ENCODE measurements at regions not wholly inside any gene's neighbourhood (a gene's known extent, or its start where the extent isn't known, plus 50 kb on each side); places are given as distances from the start of the nearest gene placed in this dataset.

GRCh38 chr5:67543720-67544270 lies 347.2 kb upstream of the CD180 start:
- no peak overlapping the region for H3K18ac ChIP-seq (ENCODE audit: low read length)
- H4K91ac ChIP-seq (ENCODE audit: low read depth, low read length, poor library complexity) = no peak overlapping the region
- H3K79me1 ChIP-seq (ENCODE audit: low read depth, low read length) = no peaks in the 10 kb centered on the region
- no peak overlapping the region for H3K14ac ChIP-seq (ENCODE audit: low read length)
- no peak overlapping the region for H3K27ac ChIP-seq (replicated peaks; ENCODE audit: low read length)
- no peak overlapping the region for H4K8ac ChIP-seq (ENCODE audit: low read depth, low read length)
- no peak for DNase-seq (ENCODE audit: low spot score)
- no peak overlapping the region for H2BK15ac ChIP-seq (ENCODE audit: low read length)
- no peak overlapping the region for H2AK5ac ChIP-seq (ENCODE audit: low read depth, low read length)
- no peak overlapping the region for H3K23ac ChIP-seq (ENCODE audit: low read depth, low read length, poor library complexity)
- H3K4me2 ChIP-seq (ENCODE audit: insufficient read depth, low read length, poor library complexity, severe bottlenecking) = no peak overlapping the region
- H3K27me3 ChIP-seq (ENCODE audit: control insufficient read depth in 3 of 3, insufficient read depth in 3 of 3, low read depth in 1 of 3, low read length in 3 of 3) = no peaks in the 10 kb centered on the region
- no peak overlapping the region for H3K9ac ChIP-seq (ENCODE audit: low read depth, low read length, poor library complexity)
- H2BK120ac ChIP-seq (ENCODE audit: low read depth, low read length) = no peak overlapping the region
- no peaks in the 10 kb centered on the region for H3K9me3 ChIP-seq (replicated peaks in 1 of 2; ENCODE audit: control insufficient read depth in 2 of 2, insufficient read depth in 1 of 2, low read depth in 1 of 2, low read length in 2 of 2)
- no peak overlapping the region for H2BK12ac ChIP-seq (ENCODE audit: low read length)
- H3K4me1 ChIP-seq (ENCODE audit: control insufficient read depth in 2 of 2, insufficient read depth in 1 of 2, low read depth in 1 of 2, low read length in 2 of 2) = no peaks in the 10 kb centered on the region
- H3K4ac ChIP-seq (ENCODE audit: low read length) = no peak overlapping the region
- H3K4me3 ChIP-seq (ENCODE audit: low read length in 2 of 2) = no peak overlapping the region
- H3K36me3 ChIP-seq (replicated peaks in 1 of 2; ENCODE audit: control insufficient read depth in 2 of 2, insufficient read depth in 2 of 2, low read length in 2 of 2) = no peaks in the 10 kb centered on the region
- H2AFZ ChIP-seq (ENCODE audit: low read length) = no peak overlapping the region
- H2BK5ac ChIP-seq (ENCODE audit: low read length) = no peak overlapping the region
- no CpG with 5 or more reads among the region's 5 CpGs for WGBS, 2 donors (ENCODE audit: extremely low coverage in 2 of 2, insufficient read length in 2 of 2, insufficient replicate concordance in 1 of 2)

- no peak overlapping the region for H3K18ac ChIP-seq (ENCODE audit: low read length)
- DNase-seq (ENCODE audit: low spot score) = no peak
- no peak overlapping the region for H4K91ac ChIP-seq (ENCODE audit: low read depth, low read length, poor library complexity)
- H3K4ac ChIP-seq (ENCODE audit: low read length) = no peak overlapping the region
- no peak overlapping the region for H3K4me3 ChIP-seq (ENCODE audit: low read length in 2 of 2)
- no peak overlapping the region for H4K8ac ChIP-seq (ENCODE audit: low read depth, low read length)
- H2AFZ ChIP-seq (ENCODE audit: low read length) = no peak overlapping the region
- H3K27me3 ChIP-seq (ENCODE audit: control insufficient read depth in 3 of 3, insufficient read depth in 3 of 3, low read depth in 1 of 3, low read length in 3 of 3) = no peaks in the 10 kb centered on the region
- no peak overlapping the region for H2AK5ac ChIP-seq (ENCODE audit: low read depth, low read length)
- no peak overlapping the region for H3K9ac ChIP-seq (ENCODE audit: low read depth, low read length, poor library complexity)
- no peak overlapping the region for H3K23ac ChIP-seq (ENCODE audit: low read depth, low read length, poor library complexity)
- no CpG with 5 or more reads among the region's 3 CpGs for whole genome bisulfite sequencing, 2 donors (ENCODE audit: extremely low coverage in 2 of 2, insufficient read length in 2 of 2, insufficient replicate concordance in 1 of 2)
- H3K4me2 ChIP-seq (ENCODE audit: insufficient read depth, low read length, poor library complexity, severe bottlenecking) = no peak overlapping the region
- H2BK12ac ChIP-seq (ENCODE audit: low read length) = no peak overlapping the region
- no peak overlapping the region for H2BK15ac ChIP-seq (ENCODE audit: low read length)
- H3K14ac ChIP-seq (ENCODE audit: low read length) = no peak overlapping the region
- H3K4me1 ChIP-seq (ENCODE audit: control insufficient read depth in 2 of 2, insufficient read depth in 1 of 2, low read depth in 1 of 2, low read length in 2 of 2) = no peaks in the 10 kb centered on the region
- no peaks in the 10 kb centered on the region for H3K79me1 ChIP-seq (ENCODE audit: low read depth, low read length)
- H3K27ac ChIP-seq (replicated peaks; ENCODE audit: low read length) = no peak overlapping the region
- H3K9me3 ChIP-seq (replicated peaks in 1 of 2; ENCODE audit: control insufficient read depth in 2 of 2, insufficient read depth in 1 of 2, low read depth in 1 of 2, low read length in 2 of 2) = no peaks in the 10 kb centered on the region
- H2BK120ac ChIP-seq (ENCODE audit: low read depth, low read length) = no peak overlapping the region
- H3K36me3 ChIP-seq (replicated peaks in 1 of 2; ENCODE audit: control insufficient read depth in 2 of 2, insufficient read depth in 2 of 2, low read length in 2 of 2) = no peaks in the 10 kb centered on the region
- no peak overlapping the region for H2BK5ac ChIP-seq (ENCODE audit: low read length)
Measured at GRCh38 chr5:67542479-67542878, 345.9 kb upstream of the CD180 start.

DNA sequence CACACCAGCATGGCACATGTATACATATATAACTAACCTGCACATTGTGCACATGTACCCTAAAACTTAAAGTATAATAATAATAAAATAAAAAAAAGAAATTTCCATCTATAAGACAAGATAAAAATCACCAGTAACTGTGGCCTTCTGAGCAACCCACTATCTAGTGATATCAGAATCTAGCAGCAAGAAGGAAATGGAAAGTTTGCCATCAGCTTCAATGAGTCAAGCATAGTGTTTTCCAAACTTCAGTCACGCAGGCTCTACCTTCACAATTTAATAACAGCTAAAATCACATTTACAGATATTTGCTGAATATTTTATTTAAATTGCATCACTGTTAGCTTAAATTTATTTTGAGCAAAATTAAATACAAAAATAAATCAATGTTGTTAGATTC lies 345.3 kb upstream of the CD180 start:
- no peak overlapping the region for H3K18ac ChIP-seq (ENCODE audit: low read length)
- H2BK15ac ChIP-seq (ENCODE audit: low read length) = no peak overlapping the region
- no peak overlapping the region for H2BK12ac ChIP-seq (ENCODE audit: low read length)
- no peak for DNase-seq (ENCODE audit: low spot score)
- no peak overlapping the region for H2AFZ ChIP-seq (ENCODE audit: low read length)
- H3K79me1 ChIP-seq (ENCODE audit: low read depth, low read length) = no peaks in the 10 kb centered on the region
- no peak overlapping the region for H2AK5ac ChIP-seq (ENCODE audit: low read depth, low read length)
- WGBS, 2 donors (ENCODE audit: extremely low coverage in 2 of 2, insufficient read length in 2 of 2, insufficient replicate concordance in 1 of 2) = no CpG with 5 or more reads among the region's 1 CpG
- no peak overlapping the region for H3K14ac ChIP-seq (ENCODE audit: low read length)
- H3K23ac ChIP-seq (ENCODE audit: low read depth, low read length, poor library complexity) = no peak overlapping the region
- no peaks in the 10 kb centered on the region for H3K9me3 ChIP-seq (replicated peaks in 1 of 2; ENCODE audit: control insufficient read depth in 2 of 2, insufficient read depth in 1 of 2, low read depth in 1 of 2, low read length in 2 of 2)
- no peaks in the 10 kb centered on the region for H3K4me1 ChIP-seq (ENCODE audit: control insufficient read depth in 2 of 2, insufficient read depth in 1 of 2, low read depth in 1 of 2, low read length in 2 of 2)
- H4K8ac ChIP-seq (ENCODE audit: low read depth, low read length) = no peak overlapping the region
- H3K27me3 ChIP-seq (ENCODE audit: control insufficient read depth in 3 of 3, insufficient read depth in 3 of 3, low read depth in 1 of 3, low read length in 3 of 3) = no peaks in the 10 kb centered on the region
- H3K4ac ChIP-seq (ENCODE audit: low read length) = no peak overlapping the region
- H2BK5ac ChIP-seq (ENCODE audit: low read length) = no peak overlapping the region
- no peak overlapping the region for H2BK120ac ChIP-seq (ENCODE audit: low read depth, low read length)
- H3K4me2 ChIP-seq (ENCODE audit: insufficient read depth, low read length, poor library complexity, severe bottlenecking) = no peak overlapping the region
- no peak overlapping the region for H3K4me3 ChIP-seq (ENCODE audit: low read length in 2 of 2)
- no peak overlapping the region for H3K9ac ChIP-seq (ENCODE audit: low read depth, low read length, poor library complexity)
- H3K27ac ChIP-seq (replicated peaks; ENCODE audit: low read length) = no peak overlapping the region
- no peak overlapping the region for H4K91ac ChIP-seq (ENCODE audit: low read depth, low read length, poor library complexity)
- no peaks in the 10 kb centered on the region for H3K36me3 ChIP-seq (replicated peaks in 1 of 2; ENCODE audit: control insufficient read depth in 2 of 2, insufficient read depth in 2 of 2, low read length in 2 of 2)

GRCh38 chr5:67538855-67539506 lies 342.4 kb upstream of the CD180 start:
- no peak for DNase-seq (ENCODE audit: low spot score)

More at GRCh38 chr5:67538855-67539506, 342.4 kb upstream of the CD180 start:
- Histone ChIP-seq H2BK15ac (ENCODE audit: low read length) (no peak overlapping the region), H3K4ac (ENCODE audit: low read length) (no peak overlapping the region), H4K91ac (ENCODE audit: low read depth, low read length, poor library complexity) (no peak overlapping the region), H3K4me1 (ENCODE audit: control insufficient read depth in 2 of 2, insufficient read depth in 1 of 2, low read depth in 1 of 2, low read length in 2 of 2) (no peaks in the 10 kb centered on the region), H3K27me3 (ENCODE audit: control insufficient read depth in 3 of 3, insufficient read depth in 3 of 3, low read depth in 1 of 3, low read length in 3 of 3) (no peaks in the 10 kb centered on the region), H3K9me3 (replicated peaks in 1 of 2; ENCODE audit: control insufficient read depth in 2 of 2, insufficient read depth in 1 of 2, low read depth in 1 of 2, low read length in 2 of 2) (no peaks in the 10 kb centered on the region), H3K4me2 (ENCODE audit: insufficient read depth, low read length, poor library complexity, severe bottlenecking) (no peak overlapping the region), H3K79me1 (ENCODE audit: low read depth, low read length) (no peaks in the 10 kb centered on the region), H2BK5ac (ENCODE audit: low read length) (no peak overlapping the region), H3K27ac (replicated peaks; ENCODE audit: low read length) (no peak overlapping the region), H2BK12ac (ENCODE audit: low read length) (no peak overlapping the region), H2BK120ac (ENCODE audit: low read depth, low read length) (no peak overlapping the region), H3K9ac (ENCODE audit: low read depth, low read length, poor library complexity) (no peak overlapping the region), H2AK5ac (ENCODE audit: low read depth, low read length) (no peak overlapping the region), H2AFZ (ENCODE audit: low read length) (no peak overlapping the region), H3K4me3 (ENCODE audit: low read length in 2 of 2) (no peak overlapping the region), H3K14ac (ENCODE audit: low read length) (no peak overlapping the region), H3K23ac (ENCODE audit: low read depth, low read length, poor library complexity) (no peak overlapping the region), H3K18ac (ENCODE audit: low read length) (no peak overlapping the region), H3K36me3 (replicated peaks in 1 of 2; ENCODE audit: control insufficient read depth in 2 of 2, insufficient read depth in 2 of 2, low read length in 2 of 2) (no peaks in the 10 kb centered on the region), H4K8ac (ENCODE audit: low read depth, low read length) (no peak overlapping the region)
- WGBS, 2 donors (ENCODE audit: extremely low coverage in 2 of 2, insufficient read length in 2 of 2, insufficient replicate concordance in 1 of 2) = no CpG with 5 or more reads among the region's 2 CpGs
